HEK293 (cell line): ENCODE measurements at regions not wholly inside any gene's neighbourhood (a gene's known extent, or its start where the extent isn't known, plus 50 kb on each side); places are given as distances from the start of the nearest gene placed in this dataset.

ENCODE experiments used
- CTCF ChIA-PET: fragments of 350-600 bp; formaldehyde crosslinking; extraction: SDS; loops from one replicate; lab custom pipeline; 2021; ENCODE audit warnings: antibody characterized with exemption; lab: Yijun Ruan, JAX
- POLR2A ChIA-PET: fragments of 300-600 bp; formaldehyde crosslinking; extraction: SDS; loops from one replicate; lab custom pipeline; 2020; ENCODE audit warnings: antibody characterized with exemption, inconsistent platforms; lab: Yijun Ruan, JAX
- H3K27ac ChIP-seq: fragments of 200-500 bp; sonication (Bioruptor generic); 2 replicates; pipeline ENCODE4 v1.5.1; 2014; ENCODE audit warnings: low read depth, low read length, control low read depth, inconsistent platforms; ENCODE audit errors: extremely low read depth
- H3K36me3 ChIP-seq, 2 experiments: fragments of 200-500 bp in 1 of 2; sonication (Bioruptor generic) in 1 of 2; 1 replicate in 1 of 2; 2 replicates in 1 of 2; pipeline ENCODE4 v1.5.1; 2014 to 2017; ENCODE audit warnings: inconsistent platforms in 2 of 2, low read length in 2 of 2; ENCODE audit not compliant: control insufficient read depth in 2 of 2, insufficient read depth in 1 of 2
- H3K4me1 ChIP-seq: fragments of 200-500 bp; sonication (Bioruptor generic); 2 replicates; pipeline ENCODE4 v1.5.1; 2014; ENCODE audit warnings: mild to moderate bottlenecking, low read length, inconsistent platforms; ENCODE audit not compliant: control insufficient read depth, insufficient read depth
- H3K4me3 ChIP-seq: 2 replicates; pipeline ENCODE4 v1.5.1; 2011; ENCODE audit warnings: low read depth, mild to moderate bottlenecking, control low read depth, low read length, moderate library complexity
- H3K9me3 ChIP-seq: fragments of 200-500 bp; sonication (Bioruptor generic); 2 replicates; pipeline ENCODE4 v1.5.1; 2014; ENCODE audit warnings: low read depth, low read length, inconsistent platforms; ENCODE audit not compliant: control insufficient read depth, insufficient read depth
- GLIS2 ChIP-seq: fragments of 450-650 bp; formaldehyde crosslinking; IDR thresholded peaks from 2 replicates; pipeline ENCODE4 v1.5.1; 2016; ENCODE audit warnings: missing biosample characterization, missing genetic modification characterization
- KLF7 ChIP-seq: fragments of 450-650 bp; formaldehyde crosslinking; IDR thresholded peaks from 2 replicates; pipeline ENCODE4 v1.5.1; 2016; ENCODE audit warnings: missing biosample characterization, missing genetic modification characterization, borderline replicate concordance
- KLF8 ChIP-seq: fragments of 450-650 bp; formaldehyde crosslinking; IDR thresholded peaks from 2 replicates; pipeline ENCODE4 v1.5.1; 2016; ENCODE audit warnings: missing biosample characterization, missing genetic modification characterization
- KLF9 ChIP-seq: fragments of 450-650 bp; formaldehyde crosslinking; IDR thresholded peaks from 2 replicates; pipeline ENCODE4 v1.5.1; 2016; ENCODE audit warnings: missing biosample characterization, missing genetic modification characterization, low read depth
- MZF1 ChIP-seq: fragments of 450-650 bp; formaldehyde crosslinking; IDR thresholded peaks from 2 replicates; pipeline ENCODE4 v1.5.1; 2017; ENCODE audit warnings: missing biosample characterization, missing genetic modification characterization, borderline replicate concordance
- ZBTB21 ChIP-seq: fragments of 450-650 bp; formaldehyde crosslinking; IDR thresholded peaks from 2 replicates; pipeline ENCODE4 v1.5.1; 2017; ENCODE audit warnings: missing biosample characterization, missing genetic modification characterization
- ZBTB7A ChIP-seq: fragments of 450-650 bp; formaldehyde crosslinking; IDR thresholded peaks from 2 replicates; pipeline ENCODE4 v1.5.1; 2016; ENCODE audit warnings: low read depth, missing biosample characterization, missing genetic modification characterization
- ZFP3 ChIP-seq: fragments of 450-650 bp; formaldehyde crosslinking; IDR thresholded peaks from 2 replicates; pipeline ENCODE4 v1.5.1; 2016; ENCODE audit warnings: low read depth, missing biosample characterization, missing genetic modification characterization
- ZNF112 ChIP-seq: fragments of 450-650 bp; formaldehyde crosslinking; IDR thresholded peaks from 2 replicates; pipeline ENCODE4 v1.5.0; 2017; ENCODE audit warnings: missing biosample characterization, missing genetic modification characterization
- ZNF133 ChIP-seq: fragments of 450-650 bp; formaldehyde crosslinking; IDR thresholded peaks from 2 replicates; pipeline ENCODE4 v1.5.1; 2016; ENCODE audit warnings: missing biosample characterization, missing genetic modification characterization
- ZNF2 ChIP-seq: fragments of 450-650 bp; formaldehyde crosslinking; IDR thresholded peaks from 2 replicates; pipeline ENCODE4 v1.5.1; 2016; ENCODE audit warnings: missing biosample characterization, missing genetic modification characterization
- ZNF292 ChIP-seq: fragments of 450-650 bp; formaldehyde crosslinking; IDR thresholded peaks from 2 replicates; pipeline ENCODE4 v1.5.1; 2016; ENCODE audit warnings: low read depth, missing biosample characterization, missing genetic modification characterization, borderline replicate concordance
- ZNF350 ChIP-seq: fragments of 450-650 bp; formaldehyde crosslinking; IDR thresholded peaks from 2 replicates; pipeline ENCODE4 v1.5.0; 2017; ENCODE audit warnings: missing biosample characterization, mild to moderate bottlenecking, missing genetic modification characterization
- ZNF423 ChIP-seq: fragments of 450-650 bp; formaldehyde crosslinking; IDR thresholded peaks from 2 replicates; pipeline ENCODE4 v1.5.1; 2016; ENCODE audit warnings: missing biosample characterization, missing genetic modification characterization
- ZNF529 ChIP-seq: fragments of 450-650 bp; formaldehyde crosslinking; IDR thresholded peaks from 2 replicates; pipeline ENCODE4 v1.5.1; 2017; ENCODE audit warnings: missing genetic modification characterization, missing biosample characterization; ENCODE audit not compliant: insufficient replicate concordance
- ZNF600 ChIP-seq: fragments of 450-650 bp; formaldehyde crosslinking; IDR thresholded peaks from 2 replicates; pipeline ENCODE4 v1.5.1; 2016; ENCODE audit warnings: missing biosample characterization, missing genetic modification characterization
- ZNF621 ChIP-seq: fragments of 450-650 bp; formaldehyde crosslinking; IDR thresholded peaks from 2 replicates; pipeline ENCODE4 v1.5.1; 2017; ENCODE audit warnings: missing biosample characterization, missing genetic modification characterization
- TF ChIP-seq, protein P1 (sequence below): fragments of 450-650 bp; formaldehyde crosslinking; IDR thresholded peaks from 2 replicates; pipeline ENCODE4 v1.5.1; 2016; ENCODE audit warnings: missing biosample characterization, missing genetic modification characterization
- TF ChIP-seq, protein P2 (sequence below): fragments of 450-650 bp; formaldehyde crosslinking; IDR thresholded peaks from 2 replicates; pipeline ENCODE4 v1.5.1; 2017; ENCODE audit warnings: missing biosample characterization, mild to moderate bottlenecking, missing genetic modification characterization, moderate library complexity
- TF ChIP-seq, protein P3 (sequence below): fragments of 450-650 bp; formaldehyde crosslinking; IDR thresholded peaks from 2 replicates; pipeline ENCODE4 v1.5.1; 2016; ENCODE audit warnings: missing biosample characterization, missing genetic modification characterization
- TF ChIP-seq, protein P4 (sequence below): fragments of 450-650 bp; formaldehyde crosslinking; IDR thresholded peaks from 2 replicates; pipeline ENCODE4 v1.5.1; 2016; ENCODE audit warnings: missing biosample characterization, missing genetic modification characterization
- TF ChIP-seq, protein P5 (sequence below): fragments of 450-650 bp; formaldehyde crosslinking; IDR thresholded peaks from 2 replicates; pipeline ENCODE4 v1.5.1; 2016; ENCODE audit warnings: missing biosample characterization, missing genetic modification characterization, borderline replicate concordance
- TF ChIP-seq, protein P6 (sequence below): fragments of 450-650 bp; formaldehyde crosslinking; IDR thresholded peaks from 2 replicates; pipeline ENCODE4 v1.5.1; 2016; ENCODE audit warnings: missing biosample characterization, missing genetic modification characterization

DNA sequence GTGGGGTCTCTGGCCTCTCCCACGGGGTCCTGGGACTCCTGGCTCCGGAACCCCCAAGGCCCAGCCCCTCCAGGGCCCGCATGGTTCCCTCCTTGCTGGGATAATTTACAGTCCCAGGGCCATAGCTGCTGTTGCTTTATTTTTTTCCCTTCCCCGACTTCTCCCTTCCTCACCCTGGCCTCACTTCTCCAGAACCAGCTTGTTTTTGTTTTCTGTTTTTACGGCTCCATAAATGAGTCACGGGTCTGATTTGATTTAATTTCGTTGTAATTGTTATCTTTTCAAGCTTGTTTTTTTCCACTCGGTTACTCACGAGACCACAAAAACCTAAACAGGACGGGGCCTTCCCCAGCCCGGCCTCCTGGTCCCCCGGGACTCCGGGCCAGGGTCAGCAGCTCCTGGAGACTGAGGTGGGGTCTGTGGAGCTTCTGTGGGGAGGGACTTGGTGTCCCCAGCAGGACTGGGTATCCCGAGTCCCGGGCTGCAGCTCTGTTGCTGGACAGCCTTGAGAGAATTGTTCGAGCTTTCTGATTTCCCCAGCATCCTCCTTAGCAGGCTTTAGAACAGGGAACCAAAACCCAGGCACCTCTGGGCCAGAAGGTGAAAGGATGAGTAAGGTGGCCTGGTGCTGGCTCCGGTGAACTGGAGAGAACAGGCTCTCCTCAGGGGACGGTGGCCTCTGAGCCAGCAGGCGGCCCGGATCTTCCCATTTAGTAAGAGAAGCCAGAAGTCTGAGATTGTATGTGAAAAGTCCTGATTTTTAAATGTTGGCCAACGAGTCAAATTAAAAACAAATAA is 94.9 kb downstream of the CEBPB start (continued):
- no peak for TF ChIP-seq ZNF350 (tag by site-specific recombination)
- no peak for TF ChIP-seq ZNF292 (tag by site-specific recombination)
- no peak for TF ChIP-seq ZFP3 (tag by site-specific recombination)
- TF ChIP-seq ZNF423 (tag by site-specific recombination) = no peak
- TF ChIP-seq ZBTB7A (tag by site-specific recombination) = no peak
- no peak for TF ChIP-seq KLF7
- no peak for TF ChIP-seq ZNF2 (tag by site-specific recombination)
- TF ChIP-seq ZNF133 (tag by site-specific recombination) = no peak
- TF ChIP-seq, protein P1, sequence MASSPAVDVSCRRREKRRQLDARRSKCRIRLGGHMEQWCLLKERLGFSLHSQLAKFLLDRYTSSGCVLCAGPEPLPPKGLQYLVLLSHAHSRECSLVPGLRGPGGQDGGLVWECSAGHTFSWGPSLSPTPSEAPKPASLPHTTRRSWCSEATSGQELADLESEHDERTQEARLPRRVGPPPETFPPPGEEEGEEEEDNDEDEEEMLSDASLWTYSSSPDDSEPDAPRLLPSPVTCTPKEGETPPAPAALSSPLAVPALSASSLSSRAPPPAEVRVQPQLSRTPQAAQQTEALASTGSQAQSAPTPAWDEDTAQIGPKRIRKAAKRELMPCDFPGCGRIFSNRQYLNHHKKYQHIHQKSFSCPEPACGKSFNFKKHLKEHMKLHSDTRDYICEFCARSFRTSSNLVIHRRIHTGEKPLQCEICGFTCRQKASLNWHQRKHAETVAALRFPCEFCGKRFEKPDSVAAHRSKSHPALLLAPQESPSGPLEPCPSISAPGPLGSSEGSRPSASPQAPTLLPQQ (tag by site-specific recombination) = no peak
- TF ChIP-seq, protein P2, sequence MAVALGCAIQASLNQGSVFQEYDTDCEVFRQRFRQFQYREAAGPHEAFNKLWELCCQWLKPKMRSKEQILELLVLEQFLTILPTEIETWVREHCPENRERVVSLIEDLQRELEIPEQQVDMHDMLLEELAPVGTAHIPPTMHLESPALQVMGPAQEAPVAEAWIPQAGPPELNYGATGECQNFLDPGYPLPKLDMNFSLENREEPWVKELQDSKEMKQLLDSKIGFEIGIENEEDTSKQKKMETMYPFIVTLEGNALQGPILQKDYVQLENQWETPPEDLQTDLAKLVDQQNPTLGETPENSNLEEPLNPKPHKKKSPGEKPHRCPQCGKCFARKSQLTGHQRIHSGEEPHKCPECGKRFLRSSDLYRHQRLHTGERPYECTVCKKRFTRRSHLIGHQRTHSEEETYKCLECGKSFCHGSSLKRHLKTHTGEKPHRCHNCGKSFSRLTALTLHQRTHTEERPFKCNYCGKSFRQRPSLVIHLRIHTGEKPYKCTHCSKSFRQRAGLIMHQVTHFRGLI (tag by site-specific recombination) = no peak
- no peak for TF ChIP-seq ZBTB21
- TF ChIP-seq, protein P3, sequence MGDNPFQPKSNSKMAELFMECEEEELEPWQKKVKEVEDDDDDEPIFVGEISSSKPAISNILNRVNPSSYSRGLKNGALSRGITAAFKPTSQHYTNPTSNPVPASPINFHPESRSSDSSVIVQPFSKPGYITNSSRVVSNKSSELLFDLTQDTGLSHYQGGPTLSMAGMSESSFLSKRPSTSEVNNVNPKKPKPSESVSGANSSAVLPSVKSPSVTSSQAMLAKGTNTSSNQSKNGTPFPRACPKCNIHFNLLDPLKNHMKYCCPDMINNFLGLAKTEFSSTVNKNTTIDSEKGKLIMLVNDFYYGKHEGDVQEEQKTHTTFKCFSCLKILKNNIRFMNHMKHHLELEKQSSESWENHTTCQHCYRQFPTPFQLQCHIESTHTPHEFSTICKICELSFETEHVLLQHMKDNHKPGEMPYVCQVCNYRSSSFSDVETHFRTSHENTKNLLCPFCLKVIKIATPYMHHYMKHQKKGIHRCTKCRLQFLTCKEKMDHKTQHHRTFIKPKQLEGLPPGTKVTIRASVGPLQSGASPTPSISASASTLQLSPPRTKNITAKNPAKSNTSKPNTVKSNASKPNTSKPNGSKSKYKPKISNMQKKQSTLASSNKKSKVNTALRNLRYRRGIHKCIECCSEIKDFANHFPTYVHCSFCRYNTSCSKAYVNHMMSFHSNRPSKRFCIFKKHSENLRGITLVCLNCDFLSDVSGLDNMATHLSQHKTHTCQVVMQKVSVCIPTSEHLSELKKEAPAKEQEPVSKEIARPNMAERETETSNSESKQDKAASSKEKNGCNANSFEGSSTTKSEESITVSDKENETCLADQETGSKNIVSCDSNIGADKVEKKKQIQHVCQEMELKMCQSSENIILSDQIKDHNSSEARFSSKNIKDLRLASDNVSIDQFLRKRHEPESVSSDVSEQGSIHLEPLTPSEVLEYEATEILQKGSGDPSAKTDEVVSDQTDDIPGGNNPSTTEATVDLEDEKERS (tag by site-specific recombination) = no peak

DNA sequence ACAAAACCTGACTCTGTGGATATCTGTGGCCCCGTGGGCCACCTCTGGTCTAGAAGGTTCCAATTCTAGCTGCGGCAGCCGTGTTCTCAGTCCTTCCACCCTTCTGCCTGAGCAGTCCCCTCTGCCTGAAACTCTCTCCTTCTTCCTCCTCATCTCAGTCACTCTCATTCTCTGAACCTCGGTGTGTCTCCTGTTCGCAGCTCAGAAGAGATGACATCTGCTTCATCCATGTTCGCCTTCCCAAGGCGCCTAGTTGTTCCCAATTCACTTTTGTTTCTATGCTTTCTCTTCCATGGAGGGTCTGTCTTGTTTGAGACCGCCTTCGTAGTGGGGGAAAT is 95.5 kb downstream of the CEBPB start:
- H3K9me3 ChIP-seq = no peaks in the 10 kb centered on the region
- peaks cover 14% of the 10 kb centered on the region for H3K4me1 ChIP-seq
- CTCF ChIA-PET = no interaction called here
- H3K36me3 ChIP-seq = no peaks in the 10 kb centered on the region
- peak overlapping the region; percentile 59 for H3K27ac ChIP-seq
- POLR2A ChIA-PET = no interaction called here
- no peak overlapping the region for H3K4me3 ChIP-seq
- no peak for TF ChIP-seq ZNF621 (tag by site-specific recombination)
- TF ChIP-seq MZF1 (tag by site-specific recombination) = no peak
- TF ChIP-seq ZNF529 (tag by site-specific recombination) = no peak
- TF ChIP-seq, protein P4, sequence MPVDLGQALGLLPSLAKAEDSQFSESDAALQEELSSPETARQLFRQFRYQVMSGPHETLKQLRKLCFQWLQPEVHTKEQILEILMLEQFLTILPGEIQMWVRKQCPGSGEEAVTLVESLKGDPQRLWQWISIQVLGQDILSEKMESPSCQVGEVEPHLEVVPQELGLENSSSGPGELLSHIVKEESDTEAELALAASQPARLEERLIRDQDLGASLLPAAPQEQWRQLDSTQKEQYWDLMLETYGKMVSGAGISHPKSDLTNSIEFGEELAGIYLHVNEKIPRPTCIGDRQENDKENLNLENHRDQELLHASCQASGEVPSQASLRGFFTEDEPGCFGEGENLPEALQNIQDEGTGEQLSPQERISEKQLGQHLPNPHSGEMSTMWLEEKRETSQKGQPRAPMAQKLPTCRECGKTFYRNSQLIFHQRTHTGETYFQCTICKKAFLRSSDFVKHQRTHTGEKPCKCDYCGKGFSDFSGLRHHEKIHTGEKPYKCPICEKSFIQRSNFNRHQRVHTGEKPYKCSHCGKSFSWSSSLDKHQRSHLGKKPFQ = no peak
- TF ChIP-seq ZNF112 (tag by site-specific recombination) = no peak
- TF ChIP-seq KLF8 (tag by site-specific recombination) = no peak
- TF ChIP-seq KLF9 (tag by site-specific recombination) = no peak
- TF ChIP-seq ZNF600 (tag by site-specific recombination) = no peak
- no peak for TF ChIP-seq GLIS2 (tag by site-specific recombination)
- TF ChIP-seq, protein P5, sequence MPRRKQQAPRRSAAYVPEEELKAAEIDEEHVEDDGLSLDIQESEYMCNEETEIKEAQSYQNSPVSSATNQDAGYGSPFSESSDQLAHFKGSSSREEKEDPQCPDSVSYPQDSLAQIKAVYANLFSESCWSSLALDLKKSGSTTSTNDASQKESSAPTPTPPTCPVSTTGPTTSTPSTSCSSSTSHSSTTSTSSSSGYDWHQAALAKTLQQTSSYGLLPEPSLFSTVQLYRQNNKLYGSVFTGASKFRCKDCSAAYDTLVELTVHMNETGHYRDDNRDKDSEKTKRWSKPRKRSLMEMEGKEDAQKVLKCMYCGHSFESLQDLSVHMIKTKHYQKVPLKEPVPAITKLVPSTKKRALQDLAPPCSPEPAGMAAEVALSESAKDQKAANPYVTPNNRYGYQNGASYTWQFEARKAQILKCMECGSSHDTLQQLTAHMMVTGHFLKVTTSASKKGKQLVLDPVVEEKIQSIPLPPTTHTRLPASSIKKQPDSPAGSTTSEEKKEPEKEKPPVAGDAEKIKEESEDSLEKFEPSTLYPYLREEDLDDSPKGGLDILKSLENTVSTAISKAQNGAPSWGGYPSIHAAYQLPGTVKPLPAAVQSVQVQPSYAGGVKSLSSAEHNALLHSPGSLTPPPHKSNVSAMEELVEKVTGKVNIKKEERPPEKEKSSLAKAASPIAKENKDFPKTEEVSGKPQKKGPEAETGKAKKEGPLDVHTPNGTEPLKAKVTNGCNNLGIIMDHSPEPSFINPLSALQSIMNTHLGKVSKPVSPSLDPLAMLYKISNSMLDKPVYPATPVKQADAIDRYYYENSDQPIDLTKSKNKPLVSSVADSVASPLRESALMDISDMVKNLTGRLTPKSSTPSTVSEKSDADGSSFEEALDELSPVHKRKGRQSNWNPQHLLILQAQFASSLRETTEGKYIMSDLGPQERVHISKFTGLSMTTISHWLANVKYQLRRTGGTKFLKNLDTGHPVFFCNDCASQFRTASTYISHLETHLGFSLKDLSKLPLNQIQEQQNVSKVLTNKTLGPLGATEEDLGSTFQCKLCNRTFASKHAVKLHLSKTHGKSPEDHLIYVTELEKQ (tag by site-specific recombination) = no peak
- TF ChIP-seq, protein P6, sequence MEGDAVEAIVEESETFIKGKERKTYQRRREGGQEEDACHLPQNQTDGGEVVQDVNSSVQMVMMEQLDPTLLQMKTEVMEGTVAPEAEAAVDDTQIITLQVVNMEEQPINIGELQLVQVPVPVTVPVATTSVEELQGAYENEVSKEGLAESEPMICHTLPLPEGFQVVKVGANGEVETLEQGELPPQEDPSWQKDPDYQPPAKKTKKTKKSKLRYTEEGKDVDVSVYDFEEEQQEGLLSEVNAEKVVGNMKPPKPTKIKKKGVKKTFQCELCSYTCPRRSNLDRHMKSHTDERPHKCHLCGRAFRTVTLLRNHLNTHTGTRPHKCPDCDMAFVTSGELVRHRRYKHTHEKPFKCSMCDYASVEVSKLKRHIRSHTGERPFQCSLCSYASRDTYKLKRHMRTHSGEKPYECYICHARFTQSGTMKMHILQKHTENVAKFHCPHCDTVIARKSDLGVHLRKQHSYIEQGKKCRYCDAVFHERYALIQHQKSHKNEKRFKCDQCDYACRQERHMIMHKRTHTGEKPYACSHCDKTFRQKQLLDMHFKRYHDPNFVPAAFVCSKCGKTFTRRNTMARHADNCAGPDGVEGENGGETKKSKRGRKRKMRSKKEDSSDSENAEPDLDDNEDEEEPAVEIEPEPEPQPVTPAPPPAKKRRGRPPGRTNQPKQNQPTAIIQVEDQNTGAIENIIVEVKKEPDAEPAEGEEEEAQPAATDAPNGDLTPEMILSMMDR (tag by site-specific recombination) = no peak
